Choroid plexus epithelial cell (primary cell): ENCODE measurements at regions not wholly inside any gene's neighbourhood (a gene's known extent, or its start where the extent isn't known, plus 50 kb on each side); places are given as distances from the start of the nearest gene placed in this dataset.

ENCODE experiments used
- DNase-seq: peaks from one replicate; pipeline ENCODE4 v3.0.0-alpha.2; 2010; ENCODE audit warnings: low read depth
- H3K4me3 ChIP-seq: 2 replicates; pipeline ENCODE4 v1.5.1; 2011; ENCODE audit warnings: low read depth, mild to moderate bottlenecking, control low read depth, low read length, moderate library complexity
- CTCF ChIP-seq: conservative IDR thresholded peaks from 2 replicates; pipeline ENCODE4 v1.5.1; 2011; ENCODE audit warnings: low read depth, mild to moderate bottlenecking, control low read depth, inconsistent platforms, low read length, moderate library complexity

GRCh38 chr11:44507491-44507890 lies 58.0 kb upstream of the CD82 start:
- DNase-seq = no peak
- TF ChIP-seq CTCF = no peak
- H3K4me3 ChIP-seq = no peak overlapping the region

- no peak overlapping the region for H3K4me3 ChIP-seq
- no peak for TF ChIP-seq CTCF
- no peak for DNase-seq
These were observed 57.5 kb upstream of the CD82 start for GRCh38 chr11:44507896-44508445.

GRCh38 chr11:44509296-44509695 lies 56.2 kb upstream of the CD82 start:
- no peak for DNase-seq
- no peak overlapping the region for H3K4me3 ChIP-seq
- TF ChIP-seq CTCF = no peak

- H3K4me3 ChIP-seq = no peak overlapping the region
- DNase-seq = no peak
- TF ChIP-seq CTCF = no peak
These were observed 55.1 kb upstream of the CD82 start for GRCh38 chr11:44510372-44510771.

GRCh38 chr11:44512818-44513217 lies 52.6 kb upstream of the CD82 start:
- no peak overlapping the region for H3K4me3 ChIP-seq
- no peak for TF ChIP-seq CTCF
- no peak for DNase-seq

- no peak for TF ChIP-seq CTCF
- DNase-seq = no peak
These were observed 50.4 kb upstream of the CD82 start for GRCh38 chr11:44515048-44515447.

More at GRCh38 chr11:44515048-44515447, 50.4 kb upstream of the CD82 start:
- no peak overlapping the region for H3K4me3 ChIP-seq
